Endothelial cell of umbilical vein (primary cell): ENCODE measurements at regions not wholly inside any gene's neighbourhood (a gene's known extent, or its start where the extent isn't known, plus 50 kb on each side); places are given as distances from the start of the nearest gene placed in this dataset.

Source experiments
- BruUV-seq: library from RNA; stranded (reverse); fragments of 400-500 nt; replicated peaks from 2 replicates; lab custom pipeline; 2021; lab: Mats Ljungman, UMichigan
- CTCF ChIA-PET: fragments of 300-600, 350-600 bp; sonication (Branson Sonifier 250); formaldehyde crosslinking; loops from one replicate; lab custom pipeline; 2021; ENCODE audit warnings: antibody characterized with exemption, inconsistent platforms; lab: Charles Lee
- POLR2A ChIA-PET: fragments of 300-600, 350-600 bp; sonication (Branson Sonifier 250); formaldehyde crosslinking; loops from one replicate; lab custom pipeline; 2021; ENCODE audit warnings: antibody characterized with exemption, inconsistent platforms; lab: Charles Lee
- DNase-seq: peaks from one replicate; pipeline ENCODE4 v3.0.0-alpha.2; 2011; ENCODE audit warnings: low read depth, low spot score
- FAIRE-seq: peaks from 2 replicates; lab custom pipeline; 2011; peaks lifted over from hg19 to GRCh38; lab: Jason Lieb, UNC
- H2AFZ ChIP-seq: 2 replicates; pipeline ENCODE4 v1.6.0; 2012; ENCODE audit warnings: low read depth, low read length, control low read depth, inconsistent platforms
- H3K27ac ChIP-seq: 2 replicates; pipeline ENCODE4 v1.5.1; 2011; ENCODE audit warnings: low read depth, mild to moderate bottlenecking, control low read depth, low read length, moderate library complexity; ENCODE audit not compliant: insufficient read depth
- H3K27me3 ChIP-seq, 2 experiments: 2 replicates each; pipeline versions ENCODE4 v1.6.0 to v1.6.1; 2011; ENCODE audit warnings: low read length in 2 of 2, mixed read lengths in 1 of 2; ENCODE audit not compliant: control insufficient read depth in 2 of 2, insufficient read depth in 2 of 2
- H3K36me3 ChIP-seq, 2 experiments: 2 replicates in 1 of 2; 3 replicates in 1 of 2; pipeline ENCODE4 v1.5.1; 2011; ENCODE audit warnings: low read length in 2 of 2, mild to moderate bottlenecking in 1 of 2, moderate library complexity in 1 of 2; ENCODE audit not compliant: control insufficient read depth in 2 of 2, insufficient read depth in 2 of 2; ENCODE audit errors: extremely low read depth in 1 of 2
- H3K4me1 ChIP-seq: 3 replicates; pipeline ENCODE4 v1.5.1; 2011; ENCODE audit warnings: mild to moderate bottlenecking, low read length; ENCODE audit not compliant: control insufficient read depth, insufficient read depth; ENCODE audit errors: extremely low read depth
- H3K4me2 ChIP-seq: 2 replicates; pipeline ENCODE4 v1.6.1; 2011; ENCODE audit warnings: low read length, control low read depth, mixed read lengths; ENCODE audit not compliant: insufficient read depth
- H3K4me3 ChIP-seq, 3 experiments: fragments of 200-600 bp in 1 of 3; sonication (generic), shearing (Covaris generic) in 1 of 3; replicated peaks in 1 of 3; 2 replicates each; pipeline ENCODE4 v1.5.1; 2011 to 2016; ENCODE audit warnings: control low read depth in 3 of 3, low read length in 3 of 3, mild to moderate bottlenecking in 2 of 3, inconsistent platforms in 1 of 3, low read depth in 1 of 3, moderate library complexity in 1 of 3; ENCODE audit not compliant: insufficient read depth in 1 of 3
- H3K79me2 ChIP-seq: 2 replicates; pipeline ENCODE4 v1.6.0; 2012; ENCODE audit warnings: low read length, inconsistent platforms; ENCODE audit not compliant: control insufficient read depth, insufficient read depth
- H3K9ac ChIP-seq: replicated peaks from 2 replicates; pipeline ENCODE3; 2011; ENCODE audit warnings: low read length, control low read depth; ENCODE audit not compliant: insufficient read depth; ENCODE audit errors: extremely low read depth
- H3K9me1 ChIP-seq: replicated peaks from 3 replicates; pipeline ENCODE4 v1.6.0; 2011; ENCODE audit warnings: mild to moderate bottlenecking, low read length; ENCODE audit not compliant: control insufficient read depth, insufficient read depth; ENCODE audit errors: extremely low read depth
- H3K9me3 ChIP-seq: replicated peaks from 2 replicates; pipeline ENCODE4 v1.5.1; 2012; ENCODE audit warnings: low read length, inconsistent platforms; ENCODE audit not compliant: control insufficient read depth, insufficient read depth
- H4K20me1 ChIP-seq: replicated peaks from 2 replicates; pipeline ENCODE3; 2011; ENCODE audit warnings: mild to moderate bottlenecking, low read length; ENCODE audit not compliant: control insufficient read depth, insufficient read depth; ENCODE audit errors: extremely low read depth
- CTCF ChIP-seq, 2 donors: IDR thresholded peaks; 1 replicate in 1 of 2; 2 replicates in 1 of 2; pipeline ENCODE4 v1.5.1; 2011; ENCODE audit warnings: low read length in 2 of 2, mild to moderate bottlenecking in 2 of 2, moderate library complexity in 2 of 2, control low read depth in 1 of 2, inconsistent platforms in 1 of 2, low read depth in 1 of 2; ENCODE audit not compliant: insufficient read depth in 1 of 2; ENCODE audit errors: extremely low read depth in 1 of 2
- EZH2 ChIP-seq: IDR thresholded peaks from 2 replicates; pipeline ENCODE4 v1.6.1; 2012; ENCODE audit warnings: borderline replicate concordance, low read depth, mild to moderate bottlenecking, moderate library complexity, low read length, inconsistent platforms; ENCODE audit not compliant: severe bottlenecking
- FOS ChIP-seq: IDR thresholded peaks from 2 replicates; pipeline ENCODE4 v1.6.1; 2011; ENCODE audit warnings: mild to moderate bottlenecking, low read length, moderate library complexity, borderline replicate concordance; ENCODE audit not compliant: insufficient read depth
- GATA2 ChIP-seq: IDR thresholded peaks from 2 replicates; pipeline ENCODE4 v1.7.0; 2011; ENCODE audit warnings: low read depth, mild to moderate bottlenecking, moderate library complexity, mixed read lengths, low read length; ENCODE audit not compliant: insufficient read length, insufficient read depth
- JUN ChIP-seq: IDR thresholded peaks from 2 replicates; pipeline ENCODE4 v1.6.1; 2011; ENCODE audit warnings: borderline replicate concordance, low read depth; ENCODE audit not compliant: insufficient read length, insufficient read depth
- MAX ChIP-seq: IDR thresholded peaks from 2 replicates; pipeline ENCODE4 v1.6.1; 2011; ENCODE audit not compliant: insufficient read depth, insufficient read length
- MYC ChIP-seq: IDR thresholded peaks from one replicate; pipeline ENCODE4 v1.6.1; 2011; ENCODE audit warnings: mild to moderate bottlenecking, low read depth, low read length
- POLR2A ChIP-seq: IDR thresholded peaks from 2 replicates; pipeline ENCODE4 v1.6.1; 2012; ENCODE audit warnings: low read depth, mild to moderate bottlenecking, control low read depth, low read length
- POLR2AphosphoS5 ChIP-seq: IDR thresholded peaks from 2 replicates; pipeline ENCODE4 v1.6.1; 2012; ENCODE audit warnings: low read depth, mild to moderate bottlenecking, control low read depth, low read length, moderate library complexity; ENCODE audit not compliant: insufficient read depth
- dilution Hi-C: fragments of 300-500 bp; cut with MboI; formaldehyde crosslinking; loops from one replicate; pipeline ENCODE4 v1.15.0; 2019; ENCODE audit warnings: low sequenced_read_pairs; ENCODE audit not compliant: extremely low pct_ligation_motif_present
- intact Hi-C: fragments of 100-400 bp; cut with micrococcal nuclease; formaldehyde crosslinking; loops from one replicate; pipeline ENCODE4 v1.10.0; 2022

GRCh38 chr3:152038490-152038889 is 165.0 kb downstream of the SUCNR1 start:
- Histone ChIP-seq H3K4me1 (peaks cover 4% of the 10 kb centered on the region), H3K36me3 (no peaks in the 10 kb centered on the region), H3K79me2 (no peaks in the 10 kb centered on the region), H2AFZ (no peak overlapping the region), H3K4me2 (no peak overlapping the region), H3K27ac (no peak overlapping the region), H4K20me1 (no peaks in the 10 kb centered on the region), H3K9me3 (no peaks in the 10 kb centered on the region), H3K9ac (no peak overlapping the region), H3K27me3 (no peaks in the 10 kb centered on the region), H3K4me3 (no peak overlapping the region), H3K9me1 (no peaks in the 10 kb centered on the region)
- ChIA-PET POLR2A (no interaction called here), CTCF (interaction anchor here (1.3 kb wide), 1 partner anchor 12 kb away, joined by 6 read pairs; no protein-coding TSS in a partner anchor)
- dilution Hi-C loops: no loop called here
- BruUV-seq: no TSS peak
- DNase-seq (no peak), FAIRE-seq (no peak)
- intact Hi-C loops: no loop called here
- TF ChIP-seq GATA2 (no peak), MYC (no peak), POLR2A (no peak), JUN (no peak), EZH2 (no peak), CTCF (IDR thresholded peaks at IDR 0.05; ENCODE audit: extremely low read depth in 1 of 2, insufficient read depth in 1 of 2, low read depth in 1 of 2, low read length in 2 of 2) (no peak), FOS (no peak), MAX (no peak), POLR2AphosphoS5 (no peak)
